Fibroblast of mammary gland (primary cell): ENCODE measurements at regions not wholly inside any gene's neighbourhood (a gene's known extent, or its start where the extent isn't known, plus 50 kb on each side); places are given as distances from the start of the nearest gene placed in this dataset.
"Not testable (repeated sequence)": the region's sequence is repeated elsewhere in the genome, so short reads cannot be mapped to it uniquely, and the experiment has no call there.

Experiments
- DNase-seq: peaks from one replicate; pipeline ENCODE4 v3.0.0-alpha.2; 2010; ENCODE audit warnings: low read depth
- H3K4me3 ChIP-seq: 2 replicates; pipeline ENCODE4 v1.5.1; 2011; ENCODE audit warnings: low read depth, mild to moderate bottlenecking, low read length, moderate library complexity; ENCODE audit not compliant: control insufficient read depth
- CTCF ChIP-seq: conservative IDR thresholded peaks from 2 replicates; pipeline ENCODE4 v1.5.1; 2011; ENCODE audit warnings: low read depth, low read length, inconsistent platforms; ENCODE audit not compliant: control insufficient read depth, insufficient read depth

GRCh38 chr12:131409211-131409610 lies 301.7 kb upstream of the SFSWAP start:
- TF ChIP-seq CTCF = no peak
- H3K4me3 ChIP-seq = no peak overlapping the region
- no peak for DNase-seq

GRCh38 chr12:131411827-131412226 lies 299.1 kb upstream of the SFSWAP start:
- H3K4me3 ChIP-seq, DNase-seq: not testable (repeated sequence)

GRCh38 chr12:131413006-131413405 lies 297.9 kb upstream of the SFSWAP start:
- DNase-seq = no peak
- H3K4me3 ChIP-seq = no peak overlapping the region
- TF ChIP-seq CTCF = no peak

- TF ChIP-seq CTCF = no peak
- H3K4me3 ChIP-seq = no peak overlapping the region
- no peak for DNase-seq
Observed at GRCh38 chr12:131413471-131413870, 297.4 kb upstream of the SFSWAP start.

- DNase-seq, H3K4me3 ChIP-seq: not testable (repeated sequence)
Observed at GRCh38 chr12:131414155-131414922, 296.6 kb upstream of the SFSWAP start.

GRCh38 chr12:131415781-131416180 lies 295.1 kb upstream of the SFSWAP start:
- H3K4me3 ChIP-seq = no peak overlapping the region
- no peak for TF ChIP-seq CTCF
- DNase-seq = no peak

- TF ChIP-seq CTCF = no peak
- H3K4me3 ChIP-seq = no peak overlapping the region
- no peak for DNase-seq
Observed at GRCh38 chr12:131418121-131418520, 292.8 kb upstream of the SFSWAP start.

- no peak overlapping the region for H3K4me3 ChIP-seq
- no peak for DNase-seq
- TF ChIP-seq CTCF = no peak
Observed at GRCh38 chr12:131418884-131419283, 292.0 kb upstream of the SFSWAP start.
